A673 (cell line): ENCODE measurements at regions not wholly inside any gene's neighbourhood (a gene's known extent, or its start where the extent isn't known, plus 50 kb on each side); places are given as distances from the start of the nearest gene placed in this dataset.

ENCODE experiments used
- EZH2 ChIP-seq: fragments of 200-600 bp; sonication (generic); IDR thresholded peaks from 2 replicates; pipeline ENCODE4 v1.6.1; 2017; ENCODE audit warnings: borderline replicate concordance, low read depth, mild to moderate bottlenecking, mixed read lengths, antibody characterized with exemption, low read length; ENCODE audit not compliant: poor library complexity, severe bottlenecking
- TF ChIP-seq, protein P1 (sequence below): fragments of 300-800, 200-600 bp; sonication (generic); conservative IDR thresholded peaks from 2 replicates; pipeline ENCODE4 v1.5.1; 2017; ENCODE audit warnings: low read depth, mild to moderate bottlenecking, antibody characterized with exemption, low read length, moderate library complexity, mixed read lengths

DNA sequence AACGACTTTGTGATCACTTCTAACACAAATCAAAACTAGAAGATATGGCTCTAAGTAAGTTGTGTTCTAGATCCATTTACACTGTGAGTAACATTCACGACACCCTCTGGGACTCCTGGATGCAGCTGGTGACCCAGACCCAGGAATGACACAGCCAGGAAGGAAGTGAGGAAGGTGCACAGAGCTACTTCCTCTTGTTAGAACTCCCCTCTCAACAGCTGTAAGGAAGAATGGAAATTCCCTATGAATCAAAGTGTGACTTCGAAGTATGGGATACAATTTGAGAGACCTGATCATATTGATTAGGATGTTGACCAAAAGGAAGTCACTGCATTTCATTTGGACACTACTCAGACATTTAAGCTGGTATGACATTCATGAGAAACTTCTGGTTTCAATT is 185.3 kb downstream of the NRIP1 start:
- TF ChIP-seq, protein P1, sequence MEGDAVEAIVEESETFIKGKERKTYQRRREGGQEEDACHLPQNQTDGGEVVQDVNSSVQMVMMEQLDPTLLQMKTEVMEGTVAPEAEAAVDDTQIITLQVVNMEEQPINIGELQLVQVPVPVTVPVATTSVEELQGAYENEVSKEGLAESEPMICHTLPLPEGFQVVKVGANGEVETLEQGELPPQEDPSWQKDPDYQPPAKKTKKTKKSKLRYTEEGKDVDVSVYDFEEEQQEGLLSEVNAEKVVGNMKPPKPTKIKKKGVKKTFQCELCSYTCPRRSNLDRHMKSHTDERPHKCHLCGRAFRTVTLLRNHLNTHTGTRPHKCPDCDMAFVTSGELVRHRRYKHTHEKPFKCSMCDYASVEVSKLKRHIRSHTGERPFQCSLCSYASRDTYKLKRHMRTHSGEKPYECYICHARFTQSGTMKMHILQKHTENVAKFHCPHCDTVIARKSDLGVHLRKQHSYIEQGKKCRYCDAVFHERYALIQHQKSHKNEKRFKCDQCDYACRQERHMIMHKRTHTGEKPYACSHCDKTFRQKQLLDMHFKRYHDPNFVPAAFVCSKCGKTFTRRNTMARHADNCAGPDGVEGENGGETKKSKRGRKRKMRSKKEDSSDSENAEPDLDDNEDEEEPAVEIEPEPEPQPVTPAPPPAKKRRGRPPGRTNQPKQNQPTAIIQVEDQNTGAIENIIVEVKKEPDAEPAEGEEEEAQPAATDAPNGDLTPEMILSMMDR: no peak
- no peak for TF ChIP-seq EZH2
